GM12878 (cell line): ENCODE measurements at regions not wholly inside any gene's neighbourhood (a gene's known extent, or its start where the extent isn't known, plus 50 kb on each side); places are given as distances from the start of the nearest gene placed in this dataset.

ENCODE experiments used
- ASH2L ChIP-seq: fragments of 300-600, 200-600 bp; sonication (generic); IDR thresholded peaks from 2 replicates; pipeline ENCODE4 v1.6.1; 2017; ENCODE audit warnings: low read depth, mild to moderate bottlenecking, borderline replicate concordance
- BHLHE40 ChIP-seq, 2 experiments: fragments of 450-650 bp in 1 of 2; IDR thresholded peaks; 2 replicates each; pipeline ENCODE4 v1.6.1; 2011 to 2017; ENCODE audit warnings: low read depth in 2 of 2, borderline replicate concordance in 1 of 2, improper control_type of control experiment in 1 of 2, low read length in 1 of 2, mild to moderate bottlenecking in 1 of 2
- EP300 ChIP-seq, 2 experiments: fragments of 150-350 bp in 1 of 2; IDR thresholded peaks; 2 replicates each; pipeline ENCODE4 v1.6.1; 2011 to 2012; ENCODE audit warnings: low read depth in 2 of 2, low read length in 2 of 2, borderline replicate concordance in 1 of 2, improper control_type of control experiment in 1 of 2, inconsistent platforms in 1 of 2; ENCODE audit not compliant: control insufficient read depth in 1 of 2
- ESRRA ChIP-seq: IDR thresholded peaks from 2 replicates; pipeline ENCODE4 v1.6.1; 2012; ENCODE audit warnings: mild to moderate bottlenecking, low read length, improper control_type of control experiment
- EZH2 ChIP-seq: IDR thresholded peaks from 2 replicates; pipeline ENCODE4 v1.6.1; 2012; ENCODE audit warnings: low read depth, mild to moderate bottlenecking, control low read depth, inconsistent platforms, low read length, borderline replicate concordance; ENCODE audit not compliant: control insufficient read depth
- POLR2A ChIP-seq: IDR thresholded peaks from 2 replicates; pipeline ENCODE4 v1.6.1; 2011; ENCODE audit warnings: low read depth, mild to moderate bottlenecking, low read length
- REST ChIP-seq: IDR thresholded peaks from 2 replicates; pipeline ENCODE4 v1.6.1; 2012; ENCODE audit warnings: mild to moderate bottlenecking, low read depth, low read length
- YY1 ChIP-seq: IDR thresholded peaks from 2 replicates; pipeline ENCODE4 v1.6.1; 2011; ENCODE audit warnings: low read depth, mild to moderate bottlenecking, low read length
- ZNF24 ChIP-seq: fragments of 450-650 bp; IDR thresholded peaks from 2 replicates; pipeline ENCODE4 v1.6.1; 2017; ENCODE audit warnings: antibody characterized with exemption, mild to moderate bottlenecking

- TF ChIP-seq YY1: no peak
- no peak for TF ChIP-seq ESRRA
- no peak for TF ChIP-seq BHLHE40 (IDR thresholded peaks at IDR 0.05; ENCODE audit: borderline replicate concordance in 1 of 2, low read depth in 2 of 2, low read length in 1 of 2)
- no peak for TF ChIP-seq REST
- no peak for TF ChIP-seq POLR2A
- TF ChIP-seq EZH2: no peak
- TF ChIP-seq ASH2L: no peak
- no peak for TF ChIP-seq ZNF24
- no peak for TF ChIP-seq EP300 (IDR thresholded peaks at IDR 0.05; ENCODE audit: borderline replicate concordance in 1 of 2, control insufficient read depth in 1 of 2, low read depth in 2 of 2, low read length in 2 of 2)
These were observed 662.1 kb downstream of the XPNPEP1 start for GRCh38 chr10:109261231-109261630.
